Glomerular visceral epithelial cell (primary cell): ENCODE measurements at regions not wholly inside any gene's neighbourhood (a gene's known extent, or its start where the extent isn't known, plus 50 kb on each side); places are given as distances from the start of the nearest gene placed in this dataset.

Experiments
- DNase-seq: peaks from one replicate; pipeline ENCODE4 v3.0.0-alpha.2; 2016; ENCODE audit errors: extremely low spot score

- DNase-seq: peak; percentile 82
Observed at GRCh38 chr3:102229062-102229655, 205.7 kb upstream of the ZPLD1 start.

GRCh38 chr3:102230057-102230456, 204.8 kb upstream of the ZPLD1 start:
- no peak for DNase-seq

- no peak for DNase-seq
Observed at GRCh38 chr3:102233881-102234280, 200.9 kb upstream of the ZPLD1 start.

GRCh38 chr3:102235679-102236078, 199.1 kb upstream of the ZPLD1 start:
- DNase-seq: peak; percentile 6

GRCh38 chr3:102237181-102237580, 197.6 kb upstream of the ZPLD1 start:
- DNase-seq: no peak

GRCh38 chr3:102237838-102238237, 197.0 kb upstream of the ZPLD1 start:
- no peak for DNase-seq

GRCh38 chr3:102238362-102238761, 196.5 kb upstream of the ZPLD1 start:
- DNase-seq: no peak

- DNase-seq: no peak
Observed at GRCh38 chr3:102240720-102241119, 194.1 kb upstream of the ZPLD1 start.

GRCh38 chr3:102248981-102249705, 185.7 kb upstream of the ZPLD1 start:
- peak; percentile 6 for DNase-seq

- no peak for DNase-seq
Observed at GRCh38 chr3:102255736-102256135, 179.1 kb upstream of the ZPLD1 start.

- no peak for DNase-seq
Observed at GRCh38 chr3:102258666-102259227, 176.1 kb upstream of the ZPLD1 start.

GRCh38 chr3:102259663-102260062, 175.2 kb upstream of the ZPLD1 start:
- no peak for DNase-seq

- DNase-seq: no peak
Observed at GRCh38 chr3:102265720-102266119, 169.1 kb upstream of the ZPLD1 start.

- DNase-seq: no peak
Observed at GRCh38 chr3:102269406-102269805, 165.4 kb upstream of the ZPLD1 start.

GRCh38 chr3:102290241-102290640, 144.6 kb upstream of the ZPLD1 start:
- no peak for DNase-seq

GRCh38 chr3:102295756-102296155, 139.1 kb upstream of the ZPLD1 start:
- DNase-seq: no peak

GRCh38 chr3:102297072-102297658, 137.7 kb upstream of the ZPLD1 start:
- no peak for DNase-seq

- peak; percentile 43 for DNase-seq
Observed at GRCh38 chr3:102299125-102299877, 135.5 kb upstream of the ZPLD1 start.

GRCh38 chr3:102301155-102301880, 133.5 kb upstream of the ZPLD1 start:
- no peak for DNase-seq

GRCh38 chr3:102302020-102302419, 132.8 kb upstream of the ZPLD1 start:
- no peak for DNase-seq

- DNase-seq: no peak
Observed at GRCh38 chr3:102304550-102304949, 130.3 kb upstream of the ZPLD1 start.

GRCh38 chr3:102307442-102307841, 127.4 kb upstream of the ZPLD1 start:
- DNase-seq: no peak
